HG03108 (cell line): ENCODE measurements at regions not wholly inside any gene's neighbourhood (a gene's known extent, or its start where the extent isn't known, plus 50 kb on each side); places are given as distances from the start of the nearest gene placed in this dataset.

Source experiments
- ATAC-seq: cut with Tn5 transposase; IDR thresholded peaks from one replicate; pipeline ENCODE4 v1.9.1; 2021; ENCODE audit warnings: moderate library complexity; ENCODE audit not compliant: unreplicated experiment

GRCh38 chr12:67929384-67929772 is 59.9 kb upstream of the IFNG-AS1 start:
- ATAC-seq, result no peak

GRCh38 chr12:67937822-67938221 is 51.4 kb upstream of the IFNG-AS1 start:
- ATAC-seq, result no peak
